NCI-H82 treated with DMSO at 0.1 percent for 48 hours (cell line): ENCODE measurements at regions not wholly inside any gene's neighbourhood (a gene's known extent, or its start where the extent isn't known, plus 50 kb on each side); places are given as distances from the start of the nearest gene placed in this dataset.

Source experiments
- DNase-seq: peaks from one replicate; lab custom pipeline; 2025; ENCODE audit not compliant: unreplicated experiment; lab: John Stamatoyannopoulos, UW

DNA sequence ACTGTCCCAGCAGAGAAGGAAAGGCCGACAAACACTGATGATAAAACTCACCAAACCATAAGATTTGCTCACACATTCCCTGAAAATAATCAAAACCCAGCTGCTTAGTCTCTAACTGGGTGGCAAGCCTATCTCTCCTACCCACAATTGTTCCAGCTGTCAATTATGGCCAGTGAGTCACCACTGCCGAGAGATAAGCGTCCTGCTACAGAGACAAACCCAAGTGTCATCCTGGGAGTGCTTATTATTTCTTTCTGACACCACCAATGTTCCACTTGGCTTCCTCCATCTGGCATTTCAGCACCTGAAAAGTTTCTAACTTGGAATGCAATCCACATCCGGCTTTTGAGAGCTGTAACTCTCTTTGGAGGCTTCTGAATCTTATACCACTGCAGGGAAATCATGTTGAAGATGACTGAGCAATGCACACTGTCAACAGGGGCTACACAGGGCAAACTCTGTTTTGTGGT is 51.5 kb upstream of the VAV3 start:
- DNase-seq = no peak
